Activated B cell treated with CpG ODN at 0.5 μM for 24 hours (primary cell): ENCODE measurements at regions not wholly inside any gene's neighbourhood (a gene's known extent, or its start where the extent isn't known, plus 50 kb on each side); places are given as distances from the start of the nearest gene placed in this dataset.

Source experiments
- ATAC-seq: fragments of 200-7000 bp; cut with Tn5 transposase; one replicate; pipeline ENCODE4 v1.10.0; 2021; ENCODE audit warnings: low read depth, mild to moderate bottlenecking, moderate library complexity
- CTCF ChIA-PET: fragments of 350-600 bp; sonication (Branson Sonifier 250); formaldehyde crosslinking; loops from one replicate; lab custom pipeline; 2021; ENCODE audit warnings: antibody characterized with exemption; lab: Charles Lee
- POLR2A ChIA-PET: fragments of 350-600 bp; sonication (Branson Sonifier 250); formaldehyde crosslinking; loops from one replicate; lab custom pipeline; 2021; ENCODE audit warnings: antibody characterized with exemption; lab: Charles Lee
- DNase-seq: peaks from one replicate; pipeline ENCODE4 v3.0.0; 2022
- H3K27ac Mint-ChIP-seq: one replicate; pipeline ENCODE4 v1.8.0; 2020; ENCODE audit warnings: mixed read lengths
- H3K27me3 Mint-ChIP-seq: one replicate; pipeline ENCODE4 v1.8.0; 2021; ENCODE audit warnings: mixed read lengths
- H3K36me3 Mint-ChIP-seq: one replicate; pipeline ENCODE4 v1.8.0; 2021; ENCODE audit warnings: low read depth, mixed read lengths
- H3K4me1 Mint-ChIP-seq: one replicate; pipeline ENCODE4 v1.8.0; 2021; ENCODE audit warnings: mixed read lengths
- H3K4me3 Mint-ChIP-seq: one replicate; pipeline ENCODE4 v1.8.0; 2020; ENCODE audit warnings: mild to moderate bottlenecking, mixed read lengths
- H3K9me3 Mint-ChIP-seq: one replicate; pipeline ENCODE4 v1.8.0; 2020; ENCODE audit warnings: mixed read lengths
- CTCF ChIP-seq: fragments of 200-600 bp; IDR thresholded peaks from one replicate; pipeline ENCODE4 v1.8.0; 2022; ENCODE audit warnings: antibody characterized with exemption, mild to moderate bottlenecking
- intact Hi-C: fragments of 100-400 bp; cut with micrococcal nuclease; formaldehyde crosslinking; loops from one replicate; pipeline ENCODE4 v1.15.1; 2024

DNA sequence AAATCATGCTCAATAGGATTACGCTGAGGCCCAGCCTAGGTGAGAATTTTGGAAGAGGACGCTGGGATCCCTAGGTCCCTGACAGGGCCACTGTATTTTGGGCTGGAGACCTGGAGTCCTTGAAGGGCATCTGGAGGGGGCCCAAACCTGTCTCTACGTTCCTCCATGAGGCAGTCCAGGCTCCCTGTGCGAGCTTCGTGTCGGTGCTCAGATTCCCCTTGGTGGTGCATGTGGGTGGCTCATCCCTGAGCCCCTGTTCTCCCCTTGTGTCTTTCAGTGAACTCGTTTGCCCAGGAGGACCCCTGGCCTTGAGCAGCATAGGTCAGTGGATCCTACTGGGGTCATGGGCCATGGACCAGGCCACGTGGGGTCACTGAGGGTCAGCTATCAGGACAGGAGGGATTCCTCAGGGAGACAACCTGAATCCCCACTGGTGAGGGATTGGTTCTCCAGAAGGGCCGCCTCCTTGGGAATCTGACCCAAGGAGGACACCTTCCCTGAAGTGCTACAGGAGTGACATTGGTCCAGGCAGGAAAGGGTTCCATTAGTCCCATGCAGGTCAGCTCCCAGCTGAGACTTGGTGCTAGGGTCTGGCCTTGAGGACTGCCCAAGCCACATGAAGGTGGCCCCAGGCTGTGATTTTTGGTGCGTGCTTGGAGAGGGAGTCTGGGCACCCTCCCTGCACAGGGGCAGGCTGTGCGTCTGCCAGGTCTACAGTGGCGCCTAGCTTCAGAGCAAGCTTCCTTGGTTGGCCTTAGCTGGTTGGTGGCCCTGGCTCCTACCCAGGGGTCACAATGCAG is 229.8 kb downstream of the SNRPN start:
- intact Hi-C loops = no loop called here
- Mint-ChIP-seq H3K9me3 (peaks cover 5% of the 10 kb centered on the region), H3K27ac (no peak overlapping the region), H3K27me3 (no peaks in the 10 kb centered on the region), H3K36me3 (no peaks in the 10 kb centered on the region), H3K4me1 (no peaks in the 10 kb centered on the region), H3K4me3 (no peak overlapping the region)
- CTCF ChIA-PET = no interaction called here
- POLR2A ChIA-PET = no interaction called here
- no peak for TF ChIP-seq CTCF
- DNase-seq (no peak), ATAC-seq (no peak)

- no peak for ATAC-seq
- ChIA-PET CTCF (no interaction called here), POLR2A (no interaction called here)
- Mint-ChIP-seq H3K27ac (no peak overlapping the region), H3K9me3 (peaks cover 5% of the 10 kb centered on the region), H3K27me3 (no peaks in the 10 kb centered on the region), H3K4me1 (no peaks in the 10 kb centered on the region), H3K36me3 (no peaks in the 10 kb centered on the region), H3K4me3 (no peak overlapping the region)
- no peak for DNase-seq
- intact Hi-C loops = no loop called here
- TF ChIP-seq CTCF = no peak
Measured at GRCh38 chr15:25185156-25185710, 230.4 kb downstream of the SNRPN start.

DNA sequence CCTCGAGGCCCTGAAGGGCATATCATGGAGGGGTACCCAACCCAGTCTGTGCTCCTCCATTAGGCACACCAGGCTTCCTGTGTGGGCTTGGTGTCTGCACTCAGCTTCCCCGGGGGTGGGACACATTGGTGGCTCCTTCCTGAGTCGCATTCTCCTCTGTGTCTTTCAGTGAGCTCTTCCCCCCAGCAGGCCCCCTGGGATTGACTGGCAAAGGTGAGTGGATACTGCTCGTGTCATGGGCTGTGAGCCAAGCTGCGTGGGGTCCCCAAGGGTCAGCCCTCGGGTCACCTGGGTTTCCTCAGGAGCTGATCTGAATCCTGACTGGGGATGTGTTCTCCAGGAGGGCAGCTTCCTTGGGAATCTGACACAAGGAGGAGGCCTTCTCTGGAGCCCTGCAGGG is 231.0 kb downstream of the SNRPN start:
- intact Hi-C loops = no loop called here
- H3K27ac Mint-ChIP-seq = no peak overlapping the region
- H3K4me3 Mint-ChIP-seq = no peak overlapping the region
- H3K4me1 Mint-ChIP-seq = no peaks in the 10 kb centered on the region
- peaks cover 4% of the 10 kb centered on the region for H3K9me3 Mint-ChIP-seq
- no peak for DNase-seq
- no peak for TF ChIP-seq CTCF
- no peak for ATAC-seq
- CTCF ChIA-PET = no interaction called here
- POLR2A ChIA-PET = no interaction called here
- no peaks in the 10 kb centered on the region for H3K36me3 Mint-ChIP-seq
- H3K27me3 Mint-ChIP-seq = no peaks in the 10 kb centered on the region

DNA sequence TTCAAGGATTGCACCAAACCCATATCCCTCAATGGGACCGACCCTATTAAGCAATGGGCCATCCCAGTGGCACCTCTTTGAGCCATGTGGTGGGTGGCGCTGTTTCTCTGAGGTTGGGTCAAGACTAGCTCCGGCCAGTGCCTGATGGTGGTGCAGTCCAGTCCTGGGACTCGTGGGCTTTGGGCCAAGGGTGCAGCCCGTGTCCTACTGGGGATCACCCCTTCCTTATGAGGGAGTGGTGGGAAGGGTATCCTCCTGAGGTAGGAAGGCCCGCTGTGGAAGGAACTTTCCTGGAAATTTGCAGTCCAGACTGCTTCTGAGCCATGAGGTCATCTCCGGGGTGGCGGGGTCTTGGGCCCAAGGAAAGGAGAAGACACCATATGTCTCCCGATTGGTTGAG is 231.6 kb downstream of the SNRPN start:
- no peak for DNase-seq
- H3K36me3 Mint-ChIP-seq = no peaks in the 10 kb centered on the region
- peaks cover 4% of the 10 kb centered on the region for H3K9me3 Mint-ChIP-seq

More for the DNA sequence above, 231.6 kb downstream of the SNRPN start:
- Mint-ChIP-seq H3K4me3 (no peak overlapping the region), H3K27ac (no peak overlapping the region), H3K4me1 (no peaks in the 10 kb centered on the region), H3K27me3 (no peaks in the 10 kb centered on the region)
- CTCF ChIA-PET = no interaction called here
- ATAC-seq = no peak
- intact Hi-C loops = no loop called here
- POLR2A ChIA-PET = no interaction called here
- TF ChIP-seq CTCF = no peak
